Glomerular endothelial cell (primary cell): ENCODE measurements at regions not wholly inside any gene's neighbourhood (a gene's known extent, or its start where the extent isn't known, plus 50 kb on each side); places are given as distances from the start of the nearest gene placed in this dataset.

Experiments
- DNase-seq: peaks from one replicate; pipeline ENCODE4 v3.0.0-alpha.2; 2011; ENCODE audit warnings: low read depth, low spot score; ENCODE audit errors: extremely low read depth

DNA sequence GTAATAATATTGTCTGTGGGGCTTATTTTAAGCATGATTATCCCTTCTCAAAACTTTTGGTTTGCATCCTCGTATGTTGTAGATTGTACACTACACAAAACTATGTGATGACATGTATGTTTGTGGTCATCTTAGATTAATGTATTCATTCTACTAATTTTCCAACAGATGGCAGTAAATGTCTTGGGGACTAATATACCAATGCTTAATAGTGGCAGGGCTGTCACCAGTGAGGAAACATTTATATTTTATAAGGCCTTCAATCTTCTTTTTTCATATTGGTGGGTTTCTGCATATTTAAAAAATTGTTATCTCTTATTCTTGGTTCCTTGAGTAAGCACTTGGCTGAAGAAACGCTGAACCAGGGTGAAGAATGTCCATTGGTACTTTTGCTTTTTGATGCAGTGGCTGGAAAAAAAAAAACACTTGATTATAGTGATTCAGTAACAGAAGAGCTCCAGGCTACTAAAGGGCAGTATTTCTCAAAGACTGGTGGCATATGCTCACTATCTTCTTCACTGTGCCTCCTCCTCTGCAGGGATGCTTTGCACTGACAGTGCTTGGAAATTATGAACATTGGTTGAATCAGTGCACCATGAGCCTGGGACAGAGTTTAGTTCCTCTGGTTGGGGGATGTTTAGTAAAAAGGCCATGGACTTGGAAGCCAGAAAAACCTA is 530.3 kb downstream of the RASEF start:
- no peak for DNase-seq

DNA sequence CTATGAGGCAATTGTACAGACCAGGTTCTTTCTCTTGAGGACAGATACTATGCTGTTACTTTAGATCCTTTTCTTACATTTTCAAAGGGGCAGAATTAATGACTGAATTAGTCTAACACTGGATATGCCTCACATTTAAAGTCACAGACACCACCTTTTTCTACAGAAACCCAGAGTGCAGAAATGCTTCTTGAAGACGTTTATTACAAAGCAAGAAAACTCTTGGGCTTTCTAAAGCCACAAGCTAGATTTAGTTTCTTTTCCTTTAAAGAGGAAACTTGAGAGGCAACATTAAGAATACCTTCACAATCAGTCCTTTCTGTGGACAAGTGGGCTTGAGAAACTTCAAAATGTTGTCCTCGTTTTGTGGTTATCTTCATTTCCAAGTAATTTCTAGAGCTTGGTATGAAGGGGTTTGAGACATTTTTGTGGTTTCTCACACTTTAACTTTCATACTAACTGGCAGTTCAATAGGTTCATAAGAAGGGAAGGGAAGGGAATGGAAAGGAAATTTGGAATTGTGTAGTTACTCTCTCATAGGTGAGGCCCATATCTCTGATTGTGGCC is 527.4 kb downstream of the RASEF start:
- DNase-seq = no peak

DNA sequence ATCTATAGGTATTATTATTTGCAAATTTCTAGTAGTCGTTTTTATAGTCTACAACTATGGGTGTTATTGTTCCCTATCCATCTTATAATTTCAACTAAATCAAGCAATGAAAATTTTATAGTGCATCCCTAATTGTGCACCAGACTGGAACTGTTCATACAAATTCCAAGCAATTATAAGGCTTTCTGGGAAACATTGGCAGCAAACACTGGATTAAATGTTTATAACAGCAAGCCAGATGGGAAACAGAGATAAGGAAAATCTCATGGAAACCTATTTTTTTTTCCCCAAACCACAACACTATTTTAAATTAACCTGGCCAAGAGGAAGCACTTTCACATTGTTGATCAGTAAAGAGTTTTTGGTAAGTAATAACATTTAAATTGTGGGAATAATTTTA is 524.3 kb downstream of the RASEF start:
- no peak for DNase-seq

DNA sequence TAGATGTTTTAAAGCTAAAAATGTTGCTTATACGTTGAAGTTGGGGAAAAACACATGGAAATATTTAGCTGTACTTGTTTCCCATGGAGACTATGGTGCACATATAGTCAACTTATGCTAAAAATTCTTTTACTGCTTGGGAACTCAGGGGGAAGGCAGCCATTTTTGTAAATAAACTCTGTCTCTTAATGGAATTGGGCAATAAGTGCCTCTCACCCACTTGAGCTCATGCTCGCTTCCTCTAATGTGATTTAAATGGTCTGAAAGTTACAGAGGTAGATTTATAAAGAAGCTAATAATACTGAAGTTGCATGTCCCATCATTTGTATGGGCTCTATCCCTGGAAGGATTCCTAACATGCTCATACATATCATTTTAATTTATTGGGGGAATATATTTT is 523.8 kb downstream of the RASEF start:
- DNase-seq = no peak

DNA sequence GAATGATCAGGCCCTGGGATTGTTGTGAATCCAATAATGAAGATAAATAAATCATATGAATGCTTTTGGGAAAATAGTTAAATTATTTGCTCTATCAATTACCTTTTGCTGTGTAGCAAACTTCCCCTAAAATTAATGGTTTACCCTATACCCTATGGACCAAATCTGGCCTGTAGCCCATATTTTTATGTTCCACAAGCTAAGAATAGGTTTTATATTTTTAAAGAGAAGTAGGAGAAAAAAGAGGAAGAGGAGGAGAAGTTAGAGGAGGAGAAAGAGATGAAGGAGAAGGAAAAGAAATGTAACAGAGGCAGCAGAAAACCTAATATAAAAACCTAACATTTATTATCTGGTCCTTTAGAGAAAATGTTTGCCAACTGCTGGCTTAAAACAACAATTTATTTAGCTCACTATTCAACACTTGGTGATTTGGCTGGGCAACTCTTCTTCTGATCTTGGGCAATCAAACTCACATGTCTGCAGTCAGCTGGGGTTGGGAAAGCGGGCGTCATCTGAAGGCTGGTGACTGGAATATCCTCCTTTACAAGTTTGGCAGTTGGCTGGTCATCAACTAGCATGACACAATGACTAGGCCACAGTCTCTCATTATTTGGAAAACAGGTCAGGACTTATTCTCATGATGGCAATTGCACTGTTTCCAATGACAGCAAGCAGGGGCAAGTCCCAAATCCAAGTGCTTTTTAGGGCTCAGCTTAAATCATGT is 522.9 kb downstream of the RASEF start:
- no peak for DNase-seq

DNA sequence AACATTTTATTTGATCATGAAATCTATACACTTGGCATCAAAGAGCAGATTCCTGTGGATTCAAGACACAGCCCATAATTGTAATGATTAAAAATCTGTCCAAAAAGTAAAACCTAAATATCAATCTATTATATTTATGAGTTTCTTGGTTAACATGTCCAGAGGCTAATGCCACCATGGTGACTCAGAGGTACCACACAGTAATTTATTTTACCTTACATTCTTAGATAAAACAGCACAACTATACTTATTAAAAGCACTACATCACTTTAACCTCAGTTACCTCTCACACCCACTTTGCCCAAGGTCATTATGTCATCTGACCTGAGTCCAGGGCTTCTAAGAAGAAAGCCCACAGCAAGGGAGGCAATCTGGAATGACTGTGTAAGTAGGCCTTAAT is 519.2 kb downstream of the RASEF start:
- no peak for DNase-seq

DNA sequence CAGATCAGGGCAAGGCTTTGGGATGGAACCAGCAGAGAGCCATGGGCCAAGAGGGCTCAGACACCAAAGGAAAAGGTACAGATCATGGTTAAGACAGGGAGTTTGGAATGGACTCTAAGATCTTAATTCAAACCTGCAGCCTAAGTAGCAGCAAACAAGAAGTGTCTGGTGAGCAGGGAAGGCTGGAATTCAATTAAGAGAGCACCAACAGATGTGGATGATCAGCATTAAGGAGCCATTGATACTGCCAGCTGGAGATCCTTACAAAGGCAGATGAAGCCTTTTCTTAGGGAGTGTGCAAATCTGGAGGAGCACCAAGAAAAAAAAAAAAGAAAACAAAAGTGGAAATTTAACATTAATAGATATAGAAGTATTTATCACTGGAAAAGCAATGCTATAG is 516.8 kb downstream of the RASEF start:
- no peak for DNase-seq

DNA sequence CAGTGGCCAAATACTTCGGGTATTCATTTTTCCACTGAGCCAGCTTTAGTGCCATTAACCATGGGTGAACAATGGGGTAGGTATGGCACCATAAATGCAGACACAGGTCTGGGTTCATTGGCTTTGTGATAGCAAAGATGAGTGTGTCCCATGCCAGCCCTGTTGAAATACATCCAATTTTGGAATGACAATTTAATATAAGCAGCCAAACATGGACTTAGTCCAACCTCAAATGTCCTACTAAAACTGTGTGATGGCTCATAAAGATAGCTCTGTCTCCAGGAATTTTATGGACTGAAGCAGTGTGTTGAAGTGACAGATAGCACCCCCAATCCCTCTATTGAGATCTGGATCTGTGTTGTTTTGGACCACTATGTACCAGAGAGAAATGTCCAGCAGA is 514.9 kb downstream of the RASEF start:
- no peak for DNase-seq

DNA sequence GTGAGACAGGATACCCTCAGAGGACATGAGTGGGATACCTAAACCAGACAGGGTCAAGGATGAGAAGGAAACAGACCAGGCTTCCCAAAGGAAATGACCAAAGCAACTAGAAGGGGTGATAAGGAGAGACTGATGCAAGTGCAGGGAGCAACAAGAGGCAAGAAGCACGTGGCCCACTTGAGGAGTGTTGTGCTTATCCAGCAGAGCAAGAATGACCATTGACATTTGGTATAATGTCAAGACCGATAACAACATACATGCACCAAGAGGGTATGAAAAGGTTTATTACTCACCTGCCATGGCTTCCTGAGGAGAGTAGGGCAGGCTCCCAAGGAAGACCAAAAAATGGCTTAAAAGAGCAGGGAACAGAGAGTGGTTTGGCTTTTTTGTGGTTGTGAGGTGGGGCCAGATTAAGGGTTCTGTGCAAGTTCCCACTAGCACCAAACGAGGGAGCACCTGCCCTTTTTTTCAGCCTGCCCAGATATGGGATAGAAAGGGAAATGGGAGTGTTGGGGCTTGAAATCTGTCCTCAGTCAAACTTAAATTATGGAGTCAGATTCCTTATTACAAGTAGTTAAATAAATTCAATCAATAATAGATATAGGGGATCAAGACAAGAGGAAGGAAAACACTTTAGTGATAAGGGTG is 513.6 kb downstream of the RASEF start:
- DNase-seq = no peak

DNA sequence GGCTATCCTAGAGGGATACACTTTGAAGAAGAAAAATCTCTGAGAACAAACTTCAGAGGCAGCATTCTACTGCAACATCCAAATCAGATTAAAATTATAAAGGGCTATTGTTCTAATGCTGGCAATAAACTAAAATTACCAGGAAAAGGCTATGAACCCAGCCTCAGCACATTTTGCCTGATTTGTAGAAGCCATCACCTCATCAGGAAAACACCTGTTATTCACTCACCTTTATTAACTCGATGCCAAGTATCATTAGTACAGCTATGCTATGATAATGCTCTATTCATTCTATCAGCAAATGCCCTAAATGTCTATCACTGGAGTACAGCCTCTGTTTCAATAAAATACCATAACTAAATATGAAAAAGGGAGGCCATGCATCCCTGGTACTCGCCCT is 510.2 kb downstream of the RASEF start:
- DNase-seq = no peak

DNA sequence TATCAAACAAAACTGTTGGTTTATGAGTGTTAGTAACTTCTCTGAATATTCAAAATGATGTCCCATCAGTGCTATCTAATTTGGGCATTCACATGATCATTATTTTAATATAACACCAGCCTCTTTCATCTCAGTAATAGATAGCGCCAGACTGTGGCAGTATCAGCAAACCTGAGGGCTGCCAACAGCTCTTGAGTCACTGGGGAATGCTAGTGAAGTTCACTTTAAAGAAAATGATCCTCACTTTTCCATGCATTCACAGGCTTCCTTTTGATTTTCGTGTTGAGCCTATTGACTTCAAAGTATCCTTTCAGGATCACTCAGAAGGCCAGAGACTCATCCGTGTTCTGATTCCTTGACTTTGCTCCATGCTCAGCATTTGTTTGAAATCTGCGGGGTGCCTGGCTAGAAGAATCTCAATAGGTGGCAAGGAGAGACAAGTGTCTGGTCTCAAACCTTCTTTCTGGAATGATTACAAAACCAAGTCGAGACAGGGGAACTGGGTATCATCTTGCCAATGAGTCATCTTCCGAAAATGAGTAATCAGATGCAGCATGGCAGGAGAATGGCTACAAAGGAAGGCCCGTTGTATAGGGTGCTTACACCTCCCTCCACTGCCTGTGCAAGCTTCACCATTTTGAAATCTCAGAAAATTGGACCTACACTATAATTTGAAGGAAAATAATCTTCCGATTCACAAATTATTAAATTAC is 509.1 kb downstream of the RASEF start:
- no peak for DNase-seq

DNA sequence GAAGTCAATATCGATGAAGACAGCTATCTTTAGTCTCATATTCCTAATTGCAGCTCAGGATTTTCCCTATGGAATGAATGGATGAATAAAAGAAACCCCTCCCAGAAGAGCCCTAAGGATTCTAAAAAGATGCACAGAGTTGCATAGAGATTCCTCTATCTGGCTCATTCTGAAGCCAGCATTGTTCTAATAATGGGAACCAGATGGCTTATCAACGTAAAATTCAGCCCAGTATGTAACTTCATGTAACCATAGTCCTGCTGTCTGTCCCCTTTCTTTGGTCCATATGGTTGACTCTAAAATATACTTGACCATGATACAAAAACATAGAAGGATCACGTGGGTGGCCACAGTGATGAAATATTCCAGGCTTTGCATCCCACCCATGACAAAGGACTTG is 508.6 kb downstream of the RASEF start:
- DNase-seq = no peak

DNA sequence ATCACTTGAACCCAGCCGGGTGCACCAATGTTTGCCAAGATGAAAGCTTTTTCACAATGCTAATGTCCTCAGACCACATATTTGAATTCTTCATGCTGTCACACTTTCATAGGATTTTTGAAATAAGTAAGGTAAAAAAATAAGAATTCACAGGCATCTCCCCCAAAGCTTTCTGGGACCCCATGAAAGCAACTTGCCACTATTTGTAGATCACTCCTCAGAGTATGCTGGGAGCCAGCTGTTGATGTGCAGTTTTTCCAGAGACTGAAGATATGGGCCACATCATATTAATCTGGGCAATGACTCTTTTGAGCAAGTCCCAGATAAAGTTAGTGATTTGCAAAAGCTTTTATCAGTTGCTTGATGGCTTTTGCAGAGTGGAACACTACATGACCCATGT is 507.9 kb downstream of the RASEF start:
- no peak for DNase-seq

DNA sequence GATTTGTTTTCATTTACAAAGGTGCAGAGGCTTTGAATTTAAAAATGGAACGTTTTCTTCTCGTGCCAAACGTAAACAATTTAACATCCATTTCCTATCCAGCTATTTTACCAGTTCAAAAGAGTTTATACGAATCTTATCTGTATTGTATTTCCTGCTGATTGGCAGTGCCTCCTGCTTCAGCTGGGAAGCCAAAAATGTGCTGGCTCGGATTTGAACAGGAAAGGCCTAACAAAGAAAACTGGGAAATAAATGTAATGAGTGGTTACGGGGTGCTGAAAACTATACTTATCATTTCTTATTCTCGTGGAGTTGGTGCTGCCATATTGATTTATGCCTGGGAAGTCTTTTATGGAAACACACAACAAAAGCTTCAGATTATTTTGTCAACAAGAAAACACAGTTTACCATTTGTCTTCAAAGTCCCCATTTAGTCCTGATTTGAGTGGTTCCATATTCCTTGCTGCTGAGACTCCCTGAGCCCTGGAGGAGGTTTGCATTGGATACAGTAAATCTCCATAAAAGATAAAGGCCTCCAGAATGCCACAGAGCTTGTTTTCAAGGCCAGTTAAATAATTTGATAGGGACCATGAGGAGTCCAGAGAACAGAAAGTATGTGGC is 507.4 kb downstream of the RASEF start:
- DNase-seq = no peak

DNA sequence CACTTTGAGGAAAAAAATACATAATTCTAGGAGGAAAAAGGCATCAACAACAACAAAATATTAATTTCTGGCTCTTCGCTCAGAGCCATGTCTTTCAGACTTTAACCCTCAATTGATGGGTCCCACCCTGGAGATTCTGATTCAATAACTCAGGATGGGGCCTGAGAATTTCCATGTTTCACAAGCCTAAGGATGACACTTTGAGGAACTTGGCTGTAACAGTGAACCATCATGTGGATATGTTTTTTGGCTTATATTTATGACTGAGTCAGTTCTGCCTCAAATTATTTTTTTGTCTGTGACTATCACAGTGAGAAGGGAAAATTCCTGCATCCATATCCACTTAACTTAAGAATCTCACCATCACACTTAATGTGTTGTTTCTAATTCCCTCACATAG is 504.6 kb downstream of the RASEF start:
- no peak for DNase-seq

DNA sequence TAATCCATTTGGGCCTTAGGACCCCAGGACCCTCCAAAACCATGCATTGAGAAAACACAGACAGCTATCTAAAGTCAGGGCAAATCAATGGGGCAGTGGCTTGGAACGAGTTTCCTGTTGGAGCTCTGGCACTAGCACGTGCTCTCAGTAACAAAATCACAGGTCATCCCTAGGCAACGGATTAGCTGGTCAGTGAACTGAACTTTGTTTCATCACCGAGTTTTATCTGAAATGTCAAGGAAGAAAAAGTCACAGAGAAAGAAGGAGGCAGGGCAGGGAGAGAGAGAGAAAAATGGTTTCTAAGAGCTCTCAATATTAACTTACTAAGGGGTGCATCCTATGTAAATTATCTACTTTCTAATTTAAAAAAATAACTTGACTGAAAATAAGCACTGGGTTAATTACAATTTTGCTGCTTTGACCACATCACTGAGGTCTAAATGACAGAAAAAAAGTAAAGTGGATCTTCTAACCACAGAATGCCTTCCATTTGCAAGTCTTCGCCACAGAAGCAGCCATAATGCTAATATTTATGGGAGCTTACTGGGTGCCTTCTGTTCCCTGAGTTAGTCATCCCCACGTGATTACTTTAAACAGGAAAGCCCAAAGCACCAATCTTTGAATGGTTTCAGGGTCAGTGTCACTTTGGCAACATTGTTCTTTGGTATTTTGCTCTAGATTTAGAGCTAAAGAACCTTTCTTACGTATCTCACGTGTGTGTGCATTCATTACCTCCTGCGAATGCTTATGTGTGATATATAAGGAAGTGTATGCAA is 503.9 kb downstream of the RASEF start:
- no peak for DNase-seq

DNA sequence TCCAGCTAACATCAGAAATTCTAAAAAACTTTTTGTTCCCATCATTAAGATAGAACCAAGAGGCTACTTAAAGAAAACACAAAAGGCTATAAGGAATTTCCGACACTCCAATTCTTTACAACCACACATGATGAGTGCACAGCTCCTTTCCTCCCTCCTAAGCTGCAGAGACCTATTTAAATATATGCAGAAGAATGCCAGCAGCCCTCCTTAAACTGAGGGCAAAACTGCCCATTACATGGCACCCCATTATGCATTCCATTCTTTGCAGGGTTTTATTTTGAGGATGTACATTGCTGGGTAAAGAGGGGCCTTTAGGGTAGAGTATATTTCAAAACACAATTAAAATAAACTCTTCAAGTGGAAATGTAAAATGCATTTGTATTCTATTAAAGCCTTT is 502.9 kb downstream of the RASEF start:
- no peak for DNase-seq

DNA sequence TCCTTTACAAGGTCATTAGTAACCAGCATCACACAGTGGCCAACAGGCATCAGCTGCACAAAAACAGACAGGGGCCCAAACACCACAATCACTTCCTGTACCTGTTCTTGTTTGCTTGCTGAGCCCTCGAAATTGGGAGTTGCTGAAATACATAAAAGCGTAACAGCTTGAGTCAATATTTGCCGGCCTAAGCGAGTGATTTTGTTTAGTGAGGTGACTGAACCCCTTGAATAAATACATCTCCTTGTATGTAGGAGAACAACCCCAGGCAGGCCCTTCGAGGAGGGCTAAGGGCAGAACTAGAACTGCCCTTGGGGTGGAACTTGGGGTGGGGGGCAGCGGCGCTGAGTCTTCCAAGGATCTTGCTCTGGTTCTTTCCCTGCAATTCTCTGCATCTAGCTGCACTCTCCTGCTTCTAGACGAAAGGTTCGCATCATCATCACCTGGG is 502.5 kb downstream of the RASEF start:
- DNase-seq = no peak

DNA sequence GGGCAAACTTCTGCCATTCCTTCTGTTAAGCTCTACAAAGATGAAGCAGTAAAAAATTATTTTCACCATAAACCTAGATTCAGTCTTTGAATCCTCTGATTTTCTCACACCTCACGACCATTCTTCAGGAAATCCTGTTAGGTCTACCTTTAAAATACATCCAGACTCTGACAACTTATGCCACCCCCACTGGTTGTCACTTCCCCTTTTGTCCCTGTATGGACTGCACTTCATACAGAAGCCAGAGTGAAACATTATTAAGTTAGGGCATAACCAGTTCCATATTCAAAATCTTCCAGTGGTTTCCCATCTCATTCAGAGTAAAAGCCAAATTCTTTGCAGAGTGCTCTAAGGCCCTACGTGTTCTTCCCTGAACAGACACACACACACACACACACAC is 499.8 kb downstream of the RASEF start:
- no peak for DNase-seq

DNA sequence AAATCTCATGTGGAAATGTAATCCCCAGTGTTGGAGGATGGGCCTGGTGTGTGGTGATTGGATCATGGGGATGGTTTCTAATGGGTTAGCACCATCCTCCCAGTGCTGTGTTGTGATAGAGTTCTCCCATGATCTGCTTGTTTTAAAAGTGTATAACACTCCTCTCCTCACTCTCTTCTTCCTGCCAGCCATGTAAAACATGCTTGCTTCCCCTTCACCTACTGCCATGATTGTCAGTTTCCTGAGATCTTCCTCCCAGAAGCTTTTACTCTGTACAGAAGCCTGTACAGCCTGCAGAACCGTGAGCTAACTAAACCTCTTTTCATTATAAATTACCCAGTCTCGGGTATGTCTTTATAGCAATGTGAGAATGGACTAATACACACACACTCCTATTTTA is 499.1 kb downstream of the RASEF start:
- no peak for DNase-seq
